ENCODE measurements at regions not wholly inside any gene's neighbourhood (a gene's known extent, or its start where the extent isn't known, plus 50 kb on each side); places are given as distances from the start of the nearest gene placed in this dataset.

- Histone ChIP-seq H2AFZ (ENCODE audit: low read depth, low read length) (no peak overlapping the region), H3K27me3 (ENCODE audit: control insufficient read depth in 2 of 2, insufficient read depth in 2 of 2, low read length in 2 of 2) (peaks cover 0 to 4% of the 10 kb centered on the region in 2 experiments; a peak in 1 of 5 replicates), H3K27ac (ENCODE audit: extremely low read depth, low read depth, low read length) (no peak overlapping the region), H3K79me2 (ENCODE audit: control insufficient read depth, insufficient read depth, low read length) (no peaks in the 10 kb centered on the region), H3K9ac (ENCODE audit: insufficient read depth in 1 of 2, low read depth in 2 of 2, low read length in 2 of 2) (no peak overlapping the region), H3K4me2 (ENCODE audit: insufficient read depth, low read length) (no peak overlapping the region), H3K4me3 (no peak overlapping the region), H3K9me3 (replicated peaks; ENCODE audit: control insufficient read depth, insufficient read depth, low read depth, low read length) (no peaks in the 10 kb centered on the region), H3K4me1 (replicated peaks in 1 of 2; ENCODE audit: control insufficient read depth in 2 of 2, insufficient read depth in 2 of 2, low read length in 2 of 2) (no peaks in the 10 kb centered on the region), H3K36me3 (ENCODE audit: control insufficient read depth, insufficient read depth, low read length) (no peaks in the 10 kb centered on the region), H3K9me1 (ENCODE audit: control insufficient read depth, insufficient read depth, low read length) (no peaks in the 10 kb centered on the region), H4K20me1 (replicated peaks; ENCODE audit: control insufficient read depth, insufficient read depth, low read length) (no peaks in the 10 kb centered on the region)
- WGBS (ENCODE audit: insufficient coverage, low coverage, missing lambda C conversion rate) = 4% methylated on average over 4 of the region's 4 CpGs
- FAIRE-seq (no peak), DNase-seq (ENCODE audit: extremely low read depth in 1 of 4, low spot score in 3 of 4) (no peak), ATAC-seq (no peak)
- intact Hi-C loops (cut with micrococcal nuclease) = loop anchor here (5.0 kb wide), 1 partner anchor 77 kb away; no protein-coding TSS in a partner anchor
- in situ Hi-C loops (cut with MboI) = no loop called here
- CTCF ChIA-PET (ENCODE audit: low intra/inter-chr PET ratio) = no interaction called here
- POLR2A ChIA-PET = interaction anchor here (0.9 kb wide), 1 partner anchor 30 kb away, joined by 3 read pairs; no protein-coding TSS in a partner anchor
- BruUV-seq (replicated peaks) = no TSS peak
- no peak for TF ChIP-seq ZNF121 (CRISPR knock-in tag; conservative IDR thresholded peaks at IDR 0.05)
- no peak for TF ChIP-seq KAT7 (CRISPR knock-in tag; IDR thresholded peaks at IDR 0.05; ENCODE audit: borderline replicate concordance)
- TF ChIP-seq NFE2L1 (tag; IDR thresholded peaks at IDR 0.05; ENCODE audit: borderline replicate concordance, low read depth) = no peak
- no peak for TF ChIP-seq KLF1 (tag; IDR thresholded peaks at IDR 0.05)
- TF ChIP-seq, protein P1, sequence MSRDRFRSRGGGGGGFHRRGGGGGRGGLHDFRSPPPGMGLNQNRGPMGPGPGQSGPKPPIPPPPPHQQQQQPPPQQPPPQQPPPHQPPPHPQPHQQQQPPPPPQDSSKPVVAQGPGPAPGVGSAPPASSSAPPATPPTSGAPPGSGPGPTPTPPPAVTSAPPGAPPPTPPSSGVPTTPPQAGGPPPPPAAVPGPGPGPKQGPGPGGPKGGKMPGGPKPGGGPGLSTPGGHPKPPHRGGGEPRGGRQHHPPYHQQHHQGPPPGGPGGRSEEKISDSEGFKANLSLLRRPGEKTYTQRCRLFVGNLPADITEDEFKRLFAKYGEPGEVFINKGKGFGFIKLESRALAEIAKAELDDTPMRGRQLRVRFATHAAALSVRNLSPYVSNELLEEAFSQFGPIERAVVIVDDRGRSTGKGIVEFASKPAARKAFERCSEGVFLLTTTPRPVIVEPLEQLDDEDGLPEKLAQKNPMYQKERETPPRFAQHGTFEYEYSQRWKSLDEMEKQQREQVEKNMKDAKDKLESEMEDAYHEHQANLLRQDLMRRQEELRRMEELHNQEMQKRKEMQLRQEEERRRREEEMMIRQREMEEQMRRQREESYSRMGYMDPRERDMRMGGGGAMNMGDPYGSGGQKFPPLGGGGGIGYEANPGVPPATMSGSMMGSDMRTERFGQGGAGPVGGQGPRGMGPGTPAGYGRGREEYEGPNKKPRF (IDR thresholded peaks at IDR 0.05; ENCODE audit: low read depth, low read length) = no peak
- TF ChIP-seq ARID1B (IDR thresholded peaks at IDR 0.05) = no peak
- no peak for TF ChIP-seq ZNF584 (CRISPR knock-in tag; IDR thresholded peaks at IDR 0.05; ENCODE audit: low read depth)
- TF ChIP-seq, protein P2, sequence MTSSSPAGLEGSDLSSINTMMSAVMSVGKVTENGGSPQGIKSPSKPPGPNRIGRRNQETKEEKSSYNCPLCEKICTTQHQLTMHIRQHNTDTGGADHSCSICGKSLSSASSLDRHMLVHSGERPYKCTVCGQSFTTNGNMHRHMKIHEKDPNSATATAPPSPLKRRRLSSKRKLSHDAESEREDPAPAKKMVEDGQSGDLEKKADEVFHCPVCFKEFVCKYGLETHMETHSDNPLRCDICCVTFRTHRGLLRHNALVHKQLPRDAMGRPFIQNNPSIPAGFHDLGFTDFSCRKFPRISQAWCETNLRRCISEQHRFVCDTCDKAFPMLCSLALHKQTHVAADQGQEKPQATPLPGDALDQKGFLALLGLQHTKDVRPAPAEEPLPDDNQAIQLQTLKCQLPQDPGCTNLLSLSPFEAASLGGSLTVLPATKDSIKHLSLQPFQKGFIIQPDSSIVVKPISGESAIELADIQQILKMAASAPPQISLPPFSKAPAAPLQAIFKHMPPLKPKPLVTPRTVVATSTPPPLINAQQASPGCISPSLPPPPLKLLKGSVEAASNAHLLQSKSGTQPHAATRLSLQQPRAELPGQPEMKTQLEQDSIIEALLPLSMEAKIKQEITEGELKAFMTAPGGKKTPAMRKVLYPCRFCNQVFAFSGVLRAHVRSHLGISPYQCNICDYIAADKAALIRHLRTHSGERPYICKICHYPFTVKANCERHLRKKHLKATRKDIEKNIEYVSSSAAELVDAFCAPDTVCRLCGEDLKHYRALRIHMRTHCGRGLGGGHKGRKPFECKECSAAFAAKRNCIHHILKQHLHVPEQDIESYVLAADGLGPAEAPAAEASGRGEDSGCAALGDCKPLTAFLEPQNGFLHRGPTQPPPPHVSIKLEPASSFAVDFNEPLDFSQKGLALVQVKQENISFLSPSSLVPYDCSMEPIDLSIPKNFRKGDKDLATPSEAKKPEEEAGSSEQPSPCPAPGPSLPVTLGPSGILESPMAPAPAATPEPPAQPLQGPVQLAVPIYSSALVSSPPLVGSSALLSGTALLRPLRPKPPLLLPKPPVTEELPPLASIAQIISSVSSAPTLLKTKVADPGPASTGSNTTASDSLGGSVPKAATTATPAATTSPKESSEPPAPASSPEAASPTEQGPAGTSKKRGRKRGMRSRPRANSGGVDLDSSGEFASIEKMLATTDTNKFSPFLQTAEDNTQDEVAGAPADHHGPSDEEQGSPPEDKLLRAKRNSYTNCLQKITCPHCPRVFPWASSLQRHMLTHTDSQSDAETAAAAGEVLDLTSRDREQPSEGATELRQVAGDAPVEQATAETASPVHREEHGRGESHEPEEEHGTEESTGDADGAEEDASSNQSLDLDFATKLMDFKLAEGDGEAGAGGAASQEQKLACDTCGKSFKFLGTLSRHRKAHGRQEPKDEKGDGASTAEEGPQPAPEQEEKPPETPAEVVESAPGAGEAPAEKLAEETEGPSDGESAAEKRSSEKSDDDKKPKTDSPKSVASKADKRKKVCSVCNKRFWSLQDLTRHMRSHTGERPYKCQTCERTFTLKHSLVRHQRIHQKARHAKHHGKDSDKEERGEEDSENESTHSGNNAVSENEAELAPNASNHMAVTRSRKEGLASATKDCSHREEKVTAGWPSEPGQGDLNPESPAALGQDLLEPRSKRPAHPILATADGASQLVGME (CRISPR knock-in tag; IDR thresholded peaks at IDR 0.05) = no peak
- TF ChIP-seq ZNF551 (CRISPR knock-in tag; IDR thresholded peaks at IDR 0.05) = no peak
- TF ChIP-seq SAFB2 (IDR thresholded peaks at IDR 0.05; ENCODE audit: borderline replicate concordance, low read depth, low read length, severe bottlenecking) = no peak
- no peak for TF ChIP-seq ZNF511 (CRISPR knock-in tag; IDR thresholded peaks at IDR 0.05)
- no peak for TF ChIP-seq ILK (tag; IDR thresholded peaks at IDR 0.05; ENCODE audit: borderline replicate concordance, low read depth)
- no peak for TF ChIP-seq RFX5 (IDR thresholded peaks at IDR 0.05; ENCODE audit: low read depth, low read length)
- no peak for TF ChIP-seq TCF7 (IDR thresholded peaks at IDR 0.05; ENCODE audit: borderline replicate concordance)
These were observed 132.4 kb upstream of the ADGRF1 start for GRCh38 chr6:47174502-47175023.
